Lower leg skin (tissue), 3 donors: ENCODE measurements at regions not wholly inside any gene's neighbourhood (a gene's known extent, or its start where the extent isn't known, plus 50 kb on each side); places are given as distances from the start of the nearest gene placed in this dataset.

Source experiments
- POLR2A ChIP-seq, 2 donors: fragments of 450-650 bp; IDR thresholded peaks; one replicate each; pipeline ENCODE4 v1.6.1; 2016 to 2017; ENCODE audit warnings: antibody characterized with exemption in 2 of 2, mild to moderate bottlenecking in 1 of 2, moderate library complexity in 1 of 2
- TF ChIP-seq, protein P1 (sequence below), 3 donors: fragments of 450-650 bp; IDR thresholded peaks; one replicate each; pipeline ENCODE4 v1.5.1; 2016; ENCODE audit warnings: antibody characterized with exemption in 3 of 3, mild to moderate bottlenecking in 3 of 3, moderate library complexity in 2 of 3

DNA sequence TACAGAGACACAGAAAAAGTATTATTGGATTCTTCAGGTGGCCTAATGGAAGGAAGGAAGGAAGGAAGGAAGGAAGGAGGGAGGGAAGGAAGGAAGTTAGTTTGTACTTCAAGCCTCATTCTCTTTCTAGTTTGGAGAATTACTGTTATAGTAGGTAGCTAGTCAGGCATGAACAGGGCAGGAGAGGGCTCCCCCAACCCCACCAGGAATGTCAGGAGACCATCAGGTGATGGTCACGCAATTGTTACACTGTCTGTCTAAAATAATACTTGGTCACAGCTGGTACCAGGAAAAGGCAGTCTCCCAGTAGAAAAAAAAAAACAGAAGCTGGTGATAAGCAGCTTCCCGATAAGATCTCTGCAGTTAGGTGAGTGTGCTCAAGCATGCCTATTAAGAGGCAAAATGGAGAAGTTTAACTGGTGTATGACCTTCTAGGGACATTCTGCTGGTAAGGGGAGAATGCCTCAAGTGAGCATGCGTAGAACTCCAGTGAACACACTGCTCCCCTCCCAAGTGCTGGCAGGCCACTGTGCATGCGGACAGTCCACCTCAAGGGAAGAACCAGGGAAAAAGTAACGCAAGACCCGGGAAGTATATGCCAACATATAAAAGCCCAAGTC lies 358.4 kb upstream of the SOX5 start:
- TF ChIP-seq, protein P1, sequence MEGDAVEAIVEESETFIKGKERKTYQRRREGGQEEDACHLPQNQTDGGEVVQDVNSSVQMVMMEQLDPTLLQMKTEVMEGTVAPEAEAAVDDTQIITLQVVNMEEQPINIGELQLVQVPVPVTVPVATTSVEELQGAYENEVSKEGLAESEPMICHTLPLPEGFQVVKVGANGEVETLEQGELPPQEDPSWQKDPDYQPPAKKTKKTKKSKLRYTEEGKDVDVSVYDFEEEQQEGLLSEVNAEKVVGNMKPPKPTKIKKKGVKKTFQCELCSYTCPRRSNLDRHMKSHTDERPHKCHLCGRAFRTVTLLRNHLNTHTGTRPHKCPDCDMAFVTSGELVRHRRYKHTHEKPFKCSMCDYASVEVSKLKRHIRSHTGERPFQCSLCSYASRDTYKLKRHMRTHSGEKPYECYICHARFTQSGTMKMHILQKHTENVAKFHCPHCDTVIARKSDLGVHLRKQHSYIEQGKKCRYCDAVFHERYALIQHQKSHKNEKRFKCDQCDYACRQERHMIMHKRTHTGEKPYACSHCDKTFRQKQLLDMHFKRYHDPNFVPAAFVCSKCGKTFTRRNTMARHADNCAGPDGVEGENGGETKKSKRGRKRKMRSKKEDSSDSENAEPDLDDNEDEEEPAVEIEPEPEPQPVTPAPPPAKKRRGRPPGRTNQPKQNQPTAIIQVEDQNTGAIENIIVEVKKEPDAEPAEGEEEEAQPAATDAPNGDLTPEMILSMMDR (IDR thresholded peaks at IDR 0.05) = no peak
- no peak for TF ChIP-seq POLR2A (IDR thresholded peaks at IDR 0.05)
